K562 (cell line): ENCODE measurements at regions not wholly inside any gene's neighbourhood (a gene's known extent, or its start where the extent isn't known, plus 50 kb on each side); places are given as distances from the start of the nearest gene placed in this dataset.

Source experiments
- ATAC-seq: fragments of 200-7000 bp; cut with Tn5 transposase; 3 replicates; pipeline ENCODE4 v1.9.1; 2020; ENCODE audit warnings: moderate library complexity
- BruUV-seq: library from RNA; stranded (reverse); fragments of 400-500 nt; replicated peaks from 2 replicates; lab custom pipeline; 2021; lab: Mats Ljungman, UMichigan
- CTCF ChIA-PET: fragments of 300-600 bp; formaldehyde crosslinking; extraction: SDS; loops from one replicate; lab custom pipeline; 2021; ENCODE audit warnings: low intra/inter-chr PET ratio; lab: Yijun Ruan, JAX
- POLR2A ChIA-PET: fragments of 300-600, 350-650 bp; sonication (Branson Sonifier 250); formaldehyde crosslinking; extraction: SDS; loops from one replicate; lab custom pipeline; 2021; ENCODE audit warnings: antibody characterized with exemption, inconsistent platforms; lab: Yijun Ruan, JAX
- DNase-seq, 4 experiments: peaks; one replicate each; pipeline versions ENCODE4 v3.0.0 to v3.0.0-alpha.2; 2011 to 2018; ENCODE audit warnings: low spot score in 3 of 4, mixed read lengths in 3 of 4; ENCODE audit errors: extremely low read depth in 1 of 4
- FAIRE-seq: peaks from 2 replicates; lab custom pipeline; 2011; peaks lifted over from hg19 to GRCh38; lab: Jason Lieb, UNC
- H2AFZ ChIP-seq: 2 replicates; pipeline ENCODE4 v1.6.0; 2011; ENCODE audit warnings: low read depth, low read length, control low read depth, inconsistent platforms
- H3K27ac ChIP-seq: fragments of 200-600 bp; 3 replicates; pipeline ENCODE4 v1.8.0; 2011; ENCODE audit warnings: low read depth, mild to moderate bottlenecking, control low read depth, inconsistent platforms, low read length, moderate library complexity, mixed read lengths; ENCODE audit errors: extremely low read depth
- H3K27me3 ChIP-seq, 2 experiments: fragments of 300-600 bp in 1 of 2; 2 replicates in 1 of 2; 3 replicates in 1 of 2; pipeline versions ENCODE4 v1.6.0 to v1.8.0; 2011; ENCODE audit warnings: inconsistent platforms in 2 of 2, low read length in 2 of 2, mild to moderate bottlenecking in 1 of 2, mixed read lengths in 1 of 2, moderate library complexity in 1 of 2; ENCODE audit not compliant: control insufficient read depth in 2 of 2, insufficient read depth in 2 of 2
- H3K36me3 ChIP-seq: fragments of 300-600 bp; 3 replicates; pipeline ENCODE4 v1.8.0; 2011; ENCODE audit warnings: mild to moderate bottlenecking, low read length, inconsistent platforms; ENCODE audit not compliant: control insufficient read depth, insufficient read depth
- H3K4me1 ChIP-seq, 2 experiments: fragments of 200-600 bp in 1 of 2; replicated peaks in 1 of 2; 2 replicates in 1 of 2; 3 replicates in 1 of 2; pipeline versions ENCODE4 v1.5.1 to v1.8.0; 2011; ENCODE audit warnings: inconsistent platforms in 2 of 2, low read length in 2 of 2, mild to moderate bottlenecking in 1 of 2, mixed read lengths in 1 of 2, moderate library complexity in 1 of 2; ENCODE audit not compliant: control insufficient read depth in 2 of 2, insufficient read depth in 2 of 2
- H3K4me2 ChIP-seq: 2 replicates; pipeline ENCODE4 v1.6.1; 2011; ENCODE audit warnings: low read length, control low read depth, inconsistent platforms, mixed read lengths; ENCODE audit not compliant: insufficient read depth
- H3K4me3 ChIP-seq: fragments of 200-600 bp; sonication (generic), shearing (Covaris generic); 2 replicates; pipeline ENCODE4 v1.5.1; 2016; ENCODE audit warnings: control low read depth, inconsistent platforms
- H3K79me2 ChIP-seq: fragments of 200-600 bp; 3 replicates; pipeline ENCODE4 v1.8.0; 2011; ENCODE audit warnings: low read length, inconsistent platforms; ENCODE audit not compliant: control insufficient read depth, insufficient read depth
- H3K9ac ChIP-seq, 2 experiments: 2 replicates each; pipeline versions ENCODE4 v1.6.0 to v1.6.1; 2011; ENCODE audit warnings: low read depth in 2 of 2, low read length in 2 of 2, control low read depth in 1 of 2, inconsistent platforms in 1 of 2, mild to moderate bottlenecking in 1 of 2, mixed read lengths in 1 of 2; ENCODE audit not compliant: insufficient read depth in 1 of 2
- H3K9me1 ChIP-seq: one replicate; pipeline ENCODE4 v1.6.0; 2011; ENCODE audit warnings: inconsistent platforms, mild to moderate bottlenecking, low read length, moderate library complexity; ENCODE audit not compliant: control insufficient read depth, insufficient read depth
- H3K9me3 ChIP-seq: replicated peaks from 2 replicates; pipeline ENCODE4 v1.5.1; 2011; ENCODE audit warnings: low read depth, low read length, inconsistent platforms; ENCODE audit not compliant: control insufficient read depth, insufficient read depth
- H4K20me1 ChIP-seq: replicated peaks from 2 replicates; pipeline ENCODE4 v1.6.1; 2011; ENCODE audit warnings: low read length, inconsistent platforms, mixed read lengths; ENCODE audit not compliant: control insufficient read depth, insufficient read depth
- KAT2B ChIP-seq: IDR thresholded peaks from one replicate; pipeline ENCODE4 v1.6.1; 2012; ENCODE audit warnings: low read depth, mild to moderate bottlenecking, control low read depth, inconsistent platforms, low read length, moderate library complexity
- MED1 ChIP-seq: sonication (generic); formaldehyde crosslinking; IDR thresholded peaks from 2 replicates; pipeline ENCODE4 v1.8.1; 2023; ENCODE audit warnings: missing genetic modification reagents, borderline replicate concordance
- TAF9B ChIP-seq: fragments of 450-650 bp; IDR thresholded peaks from 2 replicates; pipeline ENCODE4 v1.6.1; 2018; ENCODE audit warnings: mild to moderate bottlenecking; ENCODE audit not compliant: partially characterized antibody
- XRCC3 ChIP-seq: fragments of 450-650 bp; IDR thresholded peaks from 2 replicates; pipeline ENCODE4 v1.6.1; 2017; ENCODE audit warnings: mild to moderate bottlenecking, moderate library complexity
- ZC3H4 ChIP-seq: sonication (generic); formaldehyde crosslinking; IDR thresholded peaks from 2 replicates; pipeline ENCODE4 v1.9.0; 2021; ENCODE audit warnings: missing genetic modification reagents, borderline replicate concordance
- ZC3H8 ChIP-seq: fragments of 450-650 bp; IDR thresholded peaks from 2 replicates; pipeline ENCODE4 v1.6.1; 2017
- WGBS: fragments of 100-300 bp; shearing (Covaris generic); methylation state at CpG from one replicate; pipeline ENCODE4 v1.1.6; 2016; ENCODE audit warnings: low coverage, mixed read lengths; ENCODE audit not compliant: insufficient coverage; ENCODE audit errors: missing lambda C conversion rate; 5-methylcytosine and 5-hydroxymethylcytosine counted together
- in situ Hi-C: fragments of 300-500 bp; cut with MboI; formaldehyde crosslinking; loops from 4 replicates; pipeline ENCODE4 v1.15.0; 2018; ENCODE audit warnings: inconsistent platforms, mixed read lengths
- intact Hi-C: fragments of 100-400 bp; cut with micrococcal nuclease; formaldehyde crosslinking; loops from 2 replicates; pipeline ENCODE4 v1.14.2; 2022
- TF ChIP-seq, protein P1 (sequence below): fragments of 250-450 bp; sonication (Bioruptor Pico); IDR thresholded peaks from 2 replicates; pipeline ENCODE4 v1.5.0; 2021

GRCh38 chr13:66036636-66037035, 1193.5 kb downstream of the PCDH9 start:
- Histone ChIP-seq H3K27me3 (no peaks in the 10 kb centered on the region), H3K4me1 (no peaks in the 10 kb centered on the region; a peak in 2 of 5 replicates), H2AFZ (no peak overlapping the region), H3K4me2 (no peak overlapping the region), H3K27ac (no peak overlapping the region), H3K9me1 (no peaks in the 10 kb centered on the region), H3K9ac (no peak overlapping the region), H4K20me1 (no peaks in the 10 kb centered on the region), H3K4me3 (no peak overlapping the region), H3K9me3 (no peaks in the 10 kb centered on the region), H3K36me3 (no peaks in the 10 kb centered on the region), H3K79me2 (no peaks in the 10 kb centered on the region)
- 0% methylated on average over 1 of the region's 2 CpGs for WGBS
- BruUV-seq: no TSS peak
- intact Hi-C loops: no loop called here
- CTCF ChIA-PET: no interaction called here
- POLR2A ChIA-PET: no interaction called here
- no peak for TF ChIP-seq KAT2B
- TF ChIP-seq MED1 (CRISPR knock-in tag): no peak
- no peak for TF ChIP-seq XRCC3
- TF ChIP-seq TAF9B: no peak
- TF ChIP-seq ZC3H8: no peak
- TF ChIP-seq ZC3H4 (CRISPR knock-in tag): no peak
- TF ChIP-seq, protein P1, sequence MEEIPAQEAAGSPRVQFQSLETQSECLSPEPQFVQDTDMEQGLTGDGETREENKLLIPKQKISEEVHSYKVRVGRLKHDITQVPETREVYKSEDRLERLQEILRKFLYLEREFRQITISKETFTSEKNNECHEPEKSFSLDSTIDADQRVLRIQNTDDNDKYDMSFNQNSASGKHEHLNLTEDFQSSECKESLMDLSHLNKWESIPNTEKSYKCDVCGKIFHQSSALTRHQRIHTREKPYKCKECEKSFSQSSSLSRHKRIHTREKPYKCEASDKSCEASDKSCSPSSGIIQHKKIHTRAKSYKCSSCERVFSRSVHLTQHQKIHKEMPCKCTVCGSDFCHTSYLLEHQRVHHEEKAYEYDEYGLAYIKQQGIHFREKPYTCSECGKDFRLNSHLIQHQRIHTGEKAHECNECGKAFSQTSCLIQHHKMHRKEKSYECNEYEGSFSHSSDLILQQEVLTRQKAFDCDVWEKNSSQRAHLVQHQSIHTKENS (CRISPR knock-in tag): no peak
- FAIRE-seq: no peak
- no peak for DNase-seq
- in situ Hi-C loops: no loop called here
- ATAC-seq: no peak
